MCF 10A (cell line): ENCODE measurements at regions not wholly inside any gene's neighbourhood (a gene's known extent, or its start where the extent isn't known, plus 50 kb on each side); places are given as distances from the start of the nearest gene placed in this dataset.

Source experiments
- BruUV-seq: library from RNA; stranded (reverse); fragments of 400-500 nt; replicated peaks from 2 replicates; lab custom pipeline; 2021; lab: Mats Ljungman, UMichigan
- CTCF ChIA-PET: fragments of 300-600 bp; sonication (Branson Sonifier 250); formaldehyde crosslinking; extraction: SDS; loops from one replicate; lab custom pipeline; 2021; ENCODE audit warnings: antibody characterized with exemption, inconsistent platforms; lab: Yijun Ruan, JAX
- POLR2A ChIA-PET: fragments of 300-600, 350-650 bp; sonication (Branson Sonifier 250); formaldehyde crosslinking; extraction: SDS; loops from one replicate; lab custom pipeline; 2020; ENCODE audit warnings: antibody characterized with exemption, inconsistent platforms; lab: Yijun Ruan, JAX
- DNase-seq: peaks from one replicate; pipeline ENCODE4 v3.0.0-alpha.2; 2018; ENCODE audit not compliant: unreplicated experiment
- H3K27ac Mint-ChIP-seq: one replicate; pipeline ENCODE4 v1.8.0; 2022; ENCODE audit warnings: mild to moderate bottlenecking, low read depth, mixed read lengths; ENCODE audit not compliant: unreplicated experiment
- H3K27me3 Mint-ChIP-seq: one replicate; pipeline ENCODE4 v1.8.0; 2022; ENCODE audit warnings: mixed read lengths; ENCODE audit not compliant: insufficient read depth, unreplicated experiment
- H3K36me3 Mint-ChIP-seq: one replicate; pipeline ENCODE4 v1.8.0; 2022; ENCODE audit warnings: mild to moderate bottlenecking, moderate library complexity, mixed read lengths; ENCODE audit not compliant: insufficient read depth, unreplicated experiment
- H3K4me1 Mint-ChIP-seq: one replicate; pipeline ENCODE4 v1.8.0; 2022; ENCODE audit warnings: mixed read lengths; ENCODE audit not compliant: insufficient read depth, unreplicated experiment
- H3K4me3 Mint-ChIP-seq: one replicate; pipeline ENCODE4 v1.8.0; 2022; ENCODE audit warnings: mild to moderate bottlenecking, moderate library complexity, mixed read lengths; ENCODE audit not compliant: unreplicated experiment
- H3K9me3 Mint-ChIP-seq: one replicate; pipeline ENCODE4 v1.8.0; 2022; ENCODE audit warnings: mixed read lengths; ENCODE audit not compliant: unreplicated experiment
- intact Hi-C: fragments of 100-400 bp; cut with micrococcal nuclease; formaldehyde crosslinking; loops from 2 replicates; pipeline ENCODE4 v1.14.1; 2022
- TF ChIP-seq, protein P1 (sequence below): fragments of 200-600 bp; IDR thresholded peaks from one replicate; pipeline ENCODE4 v1.8.0; 2022; ENCODE audit warnings: antibody characterized with exemption, mild to moderate bottlenecking; ENCODE audit not compliant: unreplicated experiment

GRCh38 chr20:5400164-5400762 lies 83.5 kb upstream of the PROKR2 start:
- Mint-ChIP-seq H3K9me3 (peaks cover 8% of the 10 kb centered on the region), H3K36me3 (no peaks in the 10 kb centered on the region), H3K27ac (no peak overlapping the region), H3K4me1 (no peaks in the 10 kb centered on the region), H3K27me3 (peaks cover 41% of the 10 kb centered on the region), H3K4me3 (no peak overlapping the region)
- BruUV-seq: no TSS peak
- POLR2A ChIA-PET: no interaction called here
- intact Hi-C loops: no loop called here
- peak; percentile 54 for DNase-seq
- TF ChIP-seq, protein P1, sequence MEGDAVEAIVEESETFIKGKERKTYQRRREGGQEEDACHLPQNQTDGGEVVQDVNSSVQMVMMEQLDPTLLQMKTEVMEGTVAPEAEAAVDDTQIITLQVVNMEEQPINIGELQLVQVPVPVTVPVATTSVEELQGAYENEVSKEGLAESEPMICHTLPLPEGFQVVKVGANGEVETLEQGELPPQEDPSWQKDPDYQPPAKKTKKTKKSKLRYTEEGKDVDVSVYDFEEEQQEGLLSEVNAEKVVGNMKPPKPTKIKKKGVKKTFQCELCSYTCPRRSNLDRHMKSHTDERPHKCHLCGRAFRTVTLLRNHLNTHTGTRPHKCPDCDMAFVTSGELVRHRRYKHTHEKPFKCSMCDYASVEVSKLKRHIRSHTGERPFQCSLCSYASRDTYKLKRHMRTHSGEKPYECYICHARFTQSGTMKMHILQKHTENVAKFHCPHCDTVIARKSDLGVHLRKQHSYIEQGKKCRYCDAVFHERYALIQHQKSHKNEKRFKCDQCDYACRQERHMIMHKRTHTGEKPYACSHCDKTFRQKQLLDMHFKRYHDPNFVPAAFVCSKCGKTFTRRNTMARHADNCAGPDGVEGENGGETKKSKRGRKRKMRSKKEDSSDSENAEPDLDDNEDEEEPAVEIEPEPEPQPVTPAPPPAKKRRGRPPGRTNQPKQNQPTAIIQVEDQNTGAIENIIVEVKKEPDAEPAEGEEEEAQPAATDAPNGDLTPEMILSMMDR: no peak
- CTCF ChIA-PET: interaction anchor here (0.6 to 1.6 kb wide), 2 partner anchors 60 to 195 kb away, joined by 5 to 6 read pairs; no protein-coding TSS in a partner anchor

DNA sequence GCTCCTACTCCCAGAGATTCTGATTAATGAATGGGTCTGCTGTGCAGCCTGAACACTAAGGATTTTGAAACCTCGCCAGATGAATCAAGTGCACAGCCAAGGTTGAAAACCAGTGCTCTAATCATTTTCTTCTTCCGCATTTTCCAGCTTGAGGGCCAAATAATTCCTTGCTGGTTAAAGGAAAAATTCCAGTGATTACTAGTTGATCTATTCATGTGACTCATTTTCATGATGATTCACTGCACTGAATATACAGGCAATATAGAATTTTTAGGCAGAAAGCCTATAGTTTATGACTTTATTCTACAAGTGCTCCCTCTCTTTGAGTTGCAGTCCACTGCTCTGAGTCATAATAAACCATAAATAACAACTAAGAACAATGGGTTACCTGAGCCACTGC lies 80.6 kb upstream of the PROKR2 start:
- TF ChIP-seq, protein P1: no peak
- POLR2A ChIA-PET: no interaction called here
- no peak overlapping the region for H3K27ac Mint-ChIP-seq
- H3K4me3 Mint-ChIP-seq: no peak overlapping the region
- H3K36me3 Mint-ChIP-seq: no peaks in the 10 kb centered on the region
- CTCF ChIA-PET: interaction anchor here (1.1 to 2.0 kb wide), 2 partner anchors 8 to 52 kb away, joined by 3 to 4 read pairs; no protein-coding TSS in a partner anchor
- H3K4me1 Mint-ChIP-seq: no peaks in the 10 kb centered on the region
- peaks cover 52% of the 10 kb centered on the region for H3K27me3 Mint-ChIP-seq
- no peak for DNase-seq
- intact Hi-C loops: no loop called here
- BruUV-seq: no TSS peak
- no peaks in the 10 kb centered on the region for H3K9me3 Mint-ChIP-seq

DNA sequence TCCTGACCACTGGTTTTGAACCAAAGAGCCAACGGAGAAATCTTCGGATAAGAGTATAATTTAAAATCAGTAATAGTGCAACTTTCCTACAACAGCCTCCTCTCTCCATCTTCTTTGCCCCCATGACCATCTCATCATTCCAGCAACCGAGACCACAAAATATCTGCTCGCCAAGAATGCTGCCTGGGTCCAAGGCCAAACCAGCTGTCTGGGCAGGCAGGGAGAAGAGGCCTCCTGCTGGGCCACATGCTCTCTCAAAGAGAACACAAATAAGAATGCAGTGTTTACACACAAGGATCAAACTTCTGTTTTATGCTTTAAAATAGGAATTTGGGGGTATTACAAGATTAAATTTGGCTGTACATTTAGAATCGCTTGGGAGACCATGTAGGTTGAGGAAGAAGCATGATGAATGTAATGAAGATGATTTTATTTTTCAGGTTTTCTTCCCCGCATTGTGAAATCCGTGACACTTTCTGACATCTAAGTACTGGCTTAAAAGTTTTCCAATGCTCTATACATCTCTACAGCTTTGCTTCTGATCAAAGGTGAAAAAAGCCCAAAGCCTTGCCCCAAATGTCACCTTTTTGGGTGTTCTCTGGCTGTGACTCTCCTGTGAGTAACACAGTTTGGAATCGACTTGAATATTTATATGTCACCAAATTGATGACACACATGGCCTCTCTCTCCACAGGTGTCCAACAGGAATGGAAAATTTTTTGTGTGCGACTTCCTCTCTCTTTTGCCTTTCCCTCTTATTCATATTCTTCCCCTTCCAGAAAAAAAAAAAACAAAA lies 79.4 kb upstream of the PROKR2 start:
- Mint-ChIP-seq H3K36me3 (no peaks in the 10 kb centered on the region), H3K9me3 (no peaks in the 10 kb centered on the region), H3K4me3 (no peak overlapping the region), H3K4me1 (no peaks in the 10 kb centered on the region), H3K27ac (no peak overlapping the region), H3K27me3 (peaks cover 64% of the 10 kb centered on the region)
- TF ChIP-seq, protein P1: no peak
- ChIA-PET POLR2A (no interaction called here), CTCF (interaction anchor here (2.0 kb wide), 1 partner anchor 53 kb away, joined by 4 read pairs; no protein-coding TSS in a partner anchor)
- BruUV-seq: no TSS peak
- DNase-seq: no peak
- intact Hi-C loops: no loop called here

- H3K27me3 Mint-ChIP-seq: peaks cover 88% of the 10 kb centered on the region
- no peak overlapping the region for H3K27ac Mint-ChIP-seq
- H3K4me1 Mint-ChIP-seq: no peaks in the 10 kb centered on the region
- ChIA-PET CTCF (no interaction called here), POLR2A (no interaction called here)
- no peak overlapping the region for H3K4me3 Mint-ChIP-seq
- peaks cover 7% of the 10 kb centered on the region for H3K36me3 Mint-ChIP-seq
- intact Hi-C loops: no loop called here
- no peak for DNase-seq
- BruUV-seq: no TSS peak
- H3K9me3 Mint-ChIP-seq: no peaks in the 10 kb centered on the region
- TF ChIP-seq, protein P1: no peak
Observed at GRCh38 chr20:5393218-5393870, 76.6 kb upstream of the PROKR2 start.
